Tibial nerve (tissue), 4 donors: ENCODE measurements at regions not wholly inside any gene's neighbourhood (a gene's known extent, or its start where the extent isn't known, plus 50 kb on each side); places are given as distances from the start of the nearest gene placed in this dataset.

ENCODE experiments used
- EP300 ChIP-seq, 2 donors: sonication (generic); formaldehyde crosslinking; IDR thresholded peaks; one replicate each; pipeline ENCODE4 v1.6.1; 2017; ENCODE audit warnings: antibody characterized with exemption in 2 of 2, mild to moderate bottlenecking in 1 of 2
- POLR2A ChIP-seq, 2 donors: fragments of 450-650 bp; IDR thresholded peaks; one replicate each; pipeline ENCODE4 v1.6.1; 2017; ENCODE audit warnings: antibody characterized with exemption in 2 of 2, mild to moderate bottlenecking in 2 of 2, moderate library complexity in 2 of 2
- TF ChIP-seq, protein P1 (sequence below), 5 experiments: fragments of 200-600 bp in 3 of 5; fragments of 450-650 bp in 2 of 5; sonication (generic) in 3 of 5; IDR thresholded peaks; one replicate each; pipeline ENCODE4 v1.5.1; 2016 to 2019; ENCODE audit warnings: antibody characterized with exemption in 5 of 5, mild to moderate bottlenecking in 3 of 5, moderate library complexity in 2 of 5

DNA sequence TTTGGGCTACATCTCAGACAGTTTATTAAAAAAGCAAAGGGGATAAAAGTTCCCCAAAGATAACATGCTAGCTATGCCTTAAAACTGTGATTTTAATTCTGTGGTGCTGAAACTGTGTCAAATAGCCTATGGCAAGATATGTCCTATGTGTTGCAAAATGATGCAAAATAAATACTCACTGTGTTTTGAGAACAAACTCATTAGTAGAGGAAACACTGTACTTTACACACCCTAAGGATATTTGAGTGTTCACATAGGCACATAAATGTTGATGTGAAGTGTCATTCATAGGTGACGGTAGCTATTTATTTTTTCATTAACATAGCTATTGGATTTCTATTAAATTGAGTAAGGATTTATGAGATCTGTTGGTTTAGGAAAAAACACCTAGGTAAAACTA, 351.9 kb downstream of the FAT4 start:
- TF ChIP-seq POLR2A (IDR thresholded peaks at IDR 0.05), result no peak
- TF ChIP-seq, protein P1, sequence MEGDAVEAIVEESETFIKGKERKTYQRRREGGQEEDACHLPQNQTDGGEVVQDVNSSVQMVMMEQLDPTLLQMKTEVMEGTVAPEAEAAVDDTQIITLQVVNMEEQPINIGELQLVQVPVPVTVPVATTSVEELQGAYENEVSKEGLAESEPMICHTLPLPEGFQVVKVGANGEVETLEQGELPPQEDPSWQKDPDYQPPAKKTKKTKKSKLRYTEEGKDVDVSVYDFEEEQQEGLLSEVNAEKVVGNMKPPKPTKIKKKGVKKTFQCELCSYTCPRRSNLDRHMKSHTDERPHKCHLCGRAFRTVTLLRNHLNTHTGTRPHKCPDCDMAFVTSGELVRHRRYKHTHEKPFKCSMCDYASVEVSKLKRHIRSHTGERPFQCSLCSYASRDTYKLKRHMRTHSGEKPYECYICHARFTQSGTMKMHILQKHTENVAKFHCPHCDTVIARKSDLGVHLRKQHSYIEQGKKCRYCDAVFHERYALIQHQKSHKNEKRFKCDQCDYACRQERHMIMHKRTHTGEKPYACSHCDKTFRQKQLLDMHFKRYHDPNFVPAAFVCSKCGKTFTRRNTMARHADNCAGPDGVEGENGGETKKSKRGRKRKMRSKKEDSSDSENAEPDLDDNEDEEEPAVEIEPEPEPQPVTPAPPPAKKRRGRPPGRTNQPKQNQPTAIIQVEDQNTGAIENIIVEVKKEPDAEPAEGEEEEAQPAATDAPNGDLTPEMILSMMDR (IDR thresholded peaks at IDR 0.05), result no peak
- no peak for TF ChIP-seq EP300 (IDR thresholded peaks at IDR 0.05)
